HFFc6 (cell line): ENCODE measurements at regions not wholly inside any gene's neighbourhood (a gene's known extent, or its start where the extent isn't known, plus 50 kb on each side); places are given as distances from the start of the nearest gene placed in this dataset.

ENCODE experiments used
- DNase-seq: peaks from one replicate; pipeline ENCODE4 v3.0.0-alpha.2; 2018
- H3K27ac Mint-ChIP-seq: 2 replicates; pipeline ENCODE4 v1.8.0; 2020; ENCODE audit warnings: mild to moderate bottlenecking, mixed read lengths
- H3K27me3 Mint-ChIP-seq: 2 replicates; pipeline ENCODE4 v1.8.0; 2021; ENCODE audit warnings: mild to moderate bottlenecking, moderate library complexity, mixed read lengths; ENCODE audit not compliant: insufficient read depth
- H3K36me3 Mint-ChIP-seq: 2 replicates; pipeline ENCODE4 v1.8.0; 2021; ENCODE audit warnings: low read depth, mixed read lengths
- H3K4me1 Mint-ChIP-seq: 2 replicates; pipeline ENCODE4 v1.8.0; 2020; ENCODE audit warnings: low read depth, mixed read lengths
- H3K4me3 Mint-ChIP-seq: 2 replicates; pipeline ENCODE4 v1.8.0; 2020; ENCODE audit warnings: mild to moderate bottlenecking, moderate library complexity, mixed read lengths
- H3K9me3 Mint-ChIP-seq: 2 replicates; pipeline ENCODE4 v1.8.0; 2020; ENCODE audit warnings: mild to moderate bottlenecking, mixed read lengths
- TF ChIP-seq, protein P1 (sequence below): fragments of 200-600 bp; sonication (generic); IDR thresholded peaks from 2 replicates; pipeline ENCODE4 v1.5.0; 2021; ENCODE audit warnings: antibody characterized with exemption, mild to moderate bottlenecking

- no peaks in the 10 kb centered on the region for H3K9me3 Mint-ChIP-seq
- H3K27me3 Mint-ChIP-seq = peaks cover 5% of the 10 kb centered on the region; the same call in 1 of the 2 replicates
- no peaks in the 10 kb centered on the region for H3K36me3 Mint-ChIP-seq
- DNase-seq = no peak
- no peak overlapping the region for H3K4me3 Mint-ChIP-seq
- TF ChIP-seq, protein P1, sequence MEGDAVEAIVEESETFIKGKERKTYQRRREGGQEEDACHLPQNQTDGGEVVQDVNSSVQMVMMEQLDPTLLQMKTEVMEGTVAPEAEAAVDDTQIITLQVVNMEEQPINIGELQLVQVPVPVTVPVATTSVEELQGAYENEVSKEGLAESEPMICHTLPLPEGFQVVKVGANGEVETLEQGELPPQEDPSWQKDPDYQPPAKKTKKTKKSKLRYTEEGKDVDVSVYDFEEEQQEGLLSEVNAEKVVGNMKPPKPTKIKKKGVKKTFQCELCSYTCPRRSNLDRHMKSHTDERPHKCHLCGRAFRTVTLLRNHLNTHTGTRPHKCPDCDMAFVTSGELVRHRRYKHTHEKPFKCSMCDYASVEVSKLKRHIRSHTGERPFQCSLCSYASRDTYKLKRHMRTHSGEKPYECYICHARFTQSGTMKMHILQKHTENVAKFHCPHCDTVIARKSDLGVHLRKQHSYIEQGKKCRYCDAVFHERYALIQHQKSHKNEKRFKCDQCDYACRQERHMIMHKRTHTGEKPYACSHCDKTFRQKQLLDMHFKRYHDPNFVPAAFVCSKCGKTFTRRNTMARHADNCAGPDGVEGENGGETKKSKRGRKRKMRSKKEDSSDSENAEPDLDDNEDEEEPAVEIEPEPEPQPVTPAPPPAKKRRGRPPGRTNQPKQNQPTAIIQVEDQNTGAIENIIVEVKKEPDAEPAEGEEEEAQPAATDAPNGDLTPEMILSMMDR = no peak
- no peaks in the 10 kb centered on the region for H3K4me1 Mint-ChIP-seq
- no peak overlapping the region for H3K27ac Mint-ChIP-seq
These were observed 432.4 kb upstream of the PDZRN3 start for GRCh38 chr3:74057169-74057568.

GRCh38 chr3:74055061-74055460 is 430.3 kb upstream of the PDZRN3 start:
- no peaks in the 10 kb centered on the region for H3K4me1 Mint-ChIP-seq
- H3K9me3 Mint-ChIP-seq = no peaks in the 10 kb centered on the region
- no peak overlapping the region for H3K4me3 Mint-ChIP-seq
- peaks cover 6% of the 10 kb centered on the region; the same call in 1 of the 2 replicates for H3K27me3 Mint-ChIP-seq
- TF ChIP-seq, protein P1 = no peak
- no peak for DNase-seq
- no peaks in the 10 kb centered on the region for H3K36me3 Mint-ChIP-seq
- H3K27ac Mint-ChIP-seq = no peak overlapping the region

DNA sequence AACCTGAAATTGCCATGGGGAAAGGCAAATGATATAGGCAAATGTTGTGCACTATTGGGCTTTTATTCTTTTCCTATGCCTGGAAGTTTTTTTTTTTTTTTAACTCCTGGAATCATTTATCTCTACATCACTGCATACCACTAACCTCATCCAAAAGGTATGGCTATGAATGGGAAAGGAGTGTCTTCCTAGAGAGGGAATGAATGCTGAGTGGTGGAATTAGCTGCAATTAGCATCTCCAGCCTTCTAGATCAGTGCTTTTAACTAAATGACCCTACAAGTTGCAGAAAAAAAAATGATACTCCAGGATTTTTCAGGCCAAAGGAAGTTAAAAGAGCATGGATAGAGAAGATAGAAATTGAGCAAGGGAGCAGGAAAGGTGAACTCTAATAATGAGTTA is 429.8 kb upstream of the PDZRN3 start:
- no peak for DNase-seq
- TF ChIP-seq, protein P1 = no peak
- Mint-ChIP-seq H3K36me3 (no peaks in the 10 kb centered on the region), H3K9me3 (no peaks in the 10 kb centered on the region), H3K27ac (no peak overlapping the region), H3K27me3 (peaks cover 2% of the 10 kb centered on the region; the same call in 1 of the 2 replicates), H3K4me3 (no peak overlapping the region), H3K4me1 (no peaks in the 10 kb centered on the region)

DNA sequence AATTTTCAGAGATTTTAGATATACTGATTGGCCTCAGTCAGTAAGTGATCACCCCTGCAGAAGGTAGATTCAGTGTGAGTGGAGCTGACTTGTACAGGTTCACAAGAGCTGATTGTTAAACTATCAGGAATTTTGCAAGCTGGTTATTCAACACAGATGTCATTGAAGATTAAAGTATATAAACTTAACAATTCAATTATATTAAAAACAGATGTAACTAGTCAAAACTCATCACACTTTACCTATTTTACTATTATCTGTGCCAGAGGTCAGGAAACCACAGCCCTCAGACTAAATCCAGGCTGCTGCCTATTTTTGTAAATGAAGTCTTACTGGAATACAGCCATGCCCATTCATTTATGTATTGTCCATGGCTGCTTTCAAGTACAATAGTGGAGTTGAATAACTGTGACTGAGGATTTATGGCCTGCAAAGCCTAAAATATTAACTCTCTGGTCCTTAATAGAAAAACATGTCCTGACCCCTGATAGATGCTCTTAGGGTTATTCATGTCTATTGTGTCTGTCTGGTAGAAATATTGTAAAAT is 429.3 kb upstream of the PDZRN3 start:
- Mint-ChIP-seq H3K4me3 (no peak overlapping the region), H3K36me3 (no peaks in the 10 kb centered on the region), H3K27me3 (peaks cover 2% of the 10 kb centered on the region; the same call in 1 of the 2 replicates), H3K9me3 (no peaks in the 10 kb centered on the region), H3K4me1 (no peaks in the 10 kb centered on the region), H3K27ac (no peak overlapping the region)
- no peak for DNase-seq
- TF ChIP-seq, protein P1 = no peak

DNA sequence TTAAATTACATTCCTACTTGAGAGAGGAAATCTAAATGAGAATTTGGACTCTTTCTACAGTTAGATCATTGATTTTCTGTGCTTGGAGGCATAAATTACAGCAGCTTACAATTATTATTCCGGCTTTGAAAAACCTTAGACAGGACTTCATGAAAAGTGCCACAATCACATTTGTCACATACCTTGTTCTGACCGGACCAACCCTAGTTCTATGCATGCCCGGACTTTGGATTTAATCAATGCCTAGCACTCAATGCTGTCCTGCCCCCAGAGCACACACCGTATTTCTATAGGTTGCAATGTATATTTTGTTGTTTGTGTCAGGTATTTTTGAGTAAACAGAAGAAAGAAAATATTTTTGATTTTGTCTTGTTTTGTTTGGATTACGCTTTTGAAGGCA is 424.7 kb upstream of the PDZRN3 start:
- no peaks in the 10 kb centered on the region for H3K9me3 Mint-ChIP-seq
- H3K36me3 Mint-ChIP-seq = no peaks in the 10 kb centered on the region
- H3K4me1 Mint-ChIP-seq = no peaks in the 10 kb centered on the region
- no peak for DNase-seq
- TF ChIP-seq, protein P1 = no peak
- H3K27ac Mint-ChIP-seq = no peak overlapping the region
- no peak overlapping the region for H3K4me3 Mint-ChIP-seq
- peaks cover 2% of the 10 kb centered on the region; the same call in 1 of the 2 replicates for H3K27me3 Mint-ChIP-seq

GRCh38 chr3:74048699-74049098 is 424.0 kb upstream of the PDZRN3 start:
- peaks cover 2% of the 10 kb centered on the region; the same call in 1 of the 2 replicates for H3K27me3 Mint-ChIP-seq
- no peak overlapping the region for H3K27ac Mint-ChIP-seq
- H3K4me3 Mint-ChIP-seq = no peak overlapping the region
- DNase-seq = no peak
- no peaks in the 10 kb centered on the region for H3K4me1 Mint-ChIP-seq
- TF ChIP-seq, protein P1 = no peak
- no peaks in the 10 kb centered on the region for H3K36me3 Mint-ChIP-seq
- H3K9me3 Mint-ChIP-seq = no peaks in the 10 kb centered on the region
